ENCODE measurements at regions not wholly inside any gene's neighbourhood (a gene's known extent, or its start where the extent isn't known, plus 50 kb on each side); places are given as distances from the start of the nearest gene placed in this dataset.
"Not testable (repeated sequence)": the region's sequence is repeated elsewhere in the genome, so short reads cannot be mapped to it uniquely, and the experiment has no call there.

DNA sequence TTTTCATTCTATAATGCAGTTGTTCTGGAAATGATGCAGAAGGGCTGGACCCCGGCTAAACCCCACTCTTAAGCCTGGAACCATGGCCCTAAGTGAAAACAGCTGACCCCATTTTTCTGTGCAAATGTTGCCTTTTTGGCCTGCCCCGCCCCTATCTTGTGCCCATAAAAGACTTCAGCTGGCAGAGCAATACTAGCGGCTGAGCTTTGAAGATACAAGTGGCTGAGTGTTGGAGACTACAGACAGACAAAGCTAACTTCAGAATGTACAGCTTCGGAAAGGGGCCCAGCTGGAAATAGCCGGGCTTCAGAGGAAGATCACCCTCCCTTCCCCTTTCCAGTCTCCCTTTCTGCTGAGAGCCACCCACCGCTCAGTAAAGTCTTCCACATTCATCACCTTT, 258.6 kb upstream of the SPTLC3 start:
- H3K27ac ChIP-seq: no peak overlapping the region
- no peak overlapping the region for H3K9ac ChIP-seq (ENCODE audit: low read depth in 2 of 2, low read length in 2 of 2)
- H3K27me3 ChIP-seq: no peaks in the 10 kb centered on the region
- H3K36me3 ChIP-seq: no peaks in the 10 kb centered on the region
- TF ChIP-seq, protein P1, sequence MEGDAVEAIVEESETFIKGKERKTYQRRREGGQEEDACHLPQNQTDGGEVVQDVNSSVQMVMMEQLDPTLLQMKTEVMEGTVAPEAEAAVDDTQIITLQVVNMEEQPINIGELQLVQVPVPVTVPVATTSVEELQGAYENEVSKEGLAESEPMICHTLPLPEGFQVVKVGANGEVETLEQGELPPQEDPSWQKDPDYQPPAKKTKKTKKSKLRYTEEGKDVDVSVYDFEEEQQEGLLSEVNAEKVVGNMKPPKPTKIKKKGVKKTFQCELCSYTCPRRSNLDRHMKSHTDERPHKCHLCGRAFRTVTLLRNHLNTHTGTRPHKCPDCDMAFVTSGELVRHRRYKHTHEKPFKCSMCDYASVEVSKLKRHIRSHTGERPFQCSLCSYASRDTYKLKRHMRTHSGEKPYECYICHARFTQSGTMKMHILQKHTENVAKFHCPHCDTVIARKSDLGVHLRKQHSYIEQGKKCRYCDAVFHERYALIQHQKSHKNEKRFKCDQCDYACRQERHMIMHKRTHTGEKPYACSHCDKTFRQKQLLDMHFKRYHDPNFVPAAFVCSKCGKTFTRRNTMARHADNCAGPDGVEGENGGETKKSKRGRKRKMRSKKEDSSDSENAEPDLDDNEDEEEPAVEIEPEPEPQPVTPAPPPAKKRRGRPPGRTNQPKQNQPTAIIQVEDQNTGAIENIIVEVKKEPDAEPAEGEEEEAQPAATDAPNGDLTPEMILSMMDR (IDR thresholded peaks at IDR 0.05): no peak
- no peaks in the 10 kb centered on the region for H3K9me3 ChIP-seq
- no peak for DNase-seq
- no peaks in the 10 kb centered on the region for H3K4me1 ChIP-seq
- intact Hi-C loops (cut with DNase I): no loop called here
- H3K4me3 ChIP-seq: no peak overlapping the region

DNA sequence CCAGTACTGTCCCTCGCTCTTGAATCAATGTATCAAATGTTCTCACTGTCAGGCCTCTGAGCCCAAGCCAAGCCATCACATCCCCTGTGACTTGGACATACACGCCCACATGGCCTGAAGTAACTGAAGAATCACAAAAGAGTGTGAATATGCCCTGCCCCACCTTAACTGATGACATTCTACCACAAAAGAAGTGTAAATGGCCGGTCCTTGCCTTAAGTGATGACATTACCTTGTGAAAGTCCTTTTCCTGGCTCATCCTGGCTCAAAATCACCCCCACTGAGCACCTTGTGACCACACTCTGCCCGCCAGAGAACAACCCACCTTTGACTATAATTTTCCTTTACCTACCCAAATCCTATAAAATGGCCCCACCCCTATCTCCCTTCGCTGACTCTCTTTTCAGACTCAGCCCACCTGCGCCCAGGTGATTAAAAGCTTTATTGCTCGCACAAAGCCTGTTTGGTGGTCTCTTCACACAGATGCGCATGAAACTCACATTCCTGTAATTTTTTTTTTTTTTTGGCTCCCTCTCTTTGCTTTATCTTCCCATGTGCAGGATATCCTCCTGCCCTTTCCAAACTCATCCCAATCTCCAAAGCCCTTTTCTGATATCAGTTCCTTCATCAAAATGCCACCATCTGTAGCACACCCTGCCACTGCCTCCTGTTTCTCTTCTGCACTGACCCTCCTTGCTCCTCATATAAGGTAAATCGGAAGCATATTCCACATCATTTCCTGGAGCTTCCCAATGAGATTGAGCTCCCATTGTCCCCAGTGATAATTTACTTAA, 255.7 kb upstream of the SPTLC3 start:
- H3K27me3 ChIP-seq; H3K36me3 ChIP-seq; H3K27ac ChIP-seq; H3K4me1 ChIP-seq; H3K9me3 ChIP-seq; H3K9ac ChIP-seq (ENCODE audit: low read depth in 2 of 2, low read length in 2 of 2); DNase-seq; intact Hi-C loops (cut with DNase I); H3K4me3 ChIP-seq: not testable (repeated sequence)

DNA sequence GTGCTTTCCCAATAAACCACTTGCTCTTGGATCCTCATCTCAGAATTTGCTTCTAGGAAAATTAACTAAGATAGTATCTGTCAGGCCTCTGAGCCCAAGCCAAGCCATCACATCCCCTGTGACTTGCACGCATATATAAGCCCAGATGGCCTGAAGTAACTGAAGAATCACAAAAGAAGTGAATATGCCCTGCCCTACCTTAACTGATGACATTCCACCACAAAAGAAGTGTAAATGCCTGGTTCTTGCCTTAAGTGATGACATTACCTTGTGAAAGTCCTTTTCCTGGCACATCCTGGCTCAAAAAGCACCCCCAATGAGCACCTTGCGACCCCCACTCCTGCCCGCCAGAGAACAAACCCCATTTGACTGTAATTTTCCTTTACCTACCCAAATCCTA, 255.0 kb upstream of the SPTLC3 start:
- H3K9me3 ChIP-seq; H3K27ac ChIP-seq; DNase-seq; H3K4me1 ChIP-seq; intact Hi-C loops (cut with DNase I); H3K27me3 ChIP-seq; H3K9ac ChIP-seq (ENCODE audit: low read depth in 2 of 2, low read length in 2 of 2); H3K4me3 ChIP-seq; H3K36me3 ChIP-seq: not testable (repeated sequence)

DNA sequence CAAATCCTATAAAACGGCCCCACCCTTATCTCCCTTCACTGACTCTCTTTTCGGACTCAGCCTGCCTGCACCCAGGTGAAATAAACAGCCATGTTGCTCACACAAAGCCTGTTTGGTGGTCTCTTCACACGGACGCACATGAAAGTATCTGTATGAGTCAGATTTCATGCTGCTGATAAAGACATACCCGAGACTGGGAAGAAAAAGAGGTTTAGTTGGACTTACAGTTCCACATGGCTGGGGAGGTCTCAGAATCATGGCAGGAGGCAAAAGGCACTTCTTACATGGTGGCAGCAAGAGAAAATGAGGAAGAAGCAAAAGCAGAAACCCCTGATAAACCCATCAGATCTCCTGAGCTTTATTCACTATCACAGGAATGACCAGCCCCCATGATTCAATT, 249.3 kb upstream of the SPTLC3 start:
- H3K9me3 ChIP-seq; intact Hi-C loops (cut with DNase I); H3K27ac ChIP-seq; H3K4me1 ChIP-seq; H3K4me3 ChIP-seq; H3K27me3 ChIP-seq; H3K9ac ChIP-seq (ENCODE audit: low read depth in 2 of 2, low read length in 2 of 2); H3K36me3 ChIP-seq; DNase-seq: not testable (repeated sequence)

DNA sequence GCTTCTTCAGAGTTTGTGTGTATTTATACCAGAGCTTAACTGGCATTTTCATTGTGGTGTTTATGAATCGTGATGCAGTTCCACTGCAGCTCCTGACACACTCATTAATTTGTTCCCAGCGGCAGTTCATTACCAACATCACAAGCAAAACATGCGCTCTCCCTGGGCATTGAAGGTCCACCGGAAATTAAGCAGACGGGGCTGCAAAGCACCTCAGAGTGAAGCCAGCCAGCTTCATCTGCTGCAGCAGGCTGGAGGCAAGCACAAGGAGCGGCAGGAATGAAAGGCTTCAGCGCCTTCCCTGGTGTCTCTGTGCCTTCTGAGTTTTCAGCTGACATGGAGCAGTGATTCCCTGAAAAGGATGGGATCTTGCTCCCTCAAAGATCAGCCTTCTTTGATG, 246.0 kb upstream of the SPTLC3 start:
- no peak overlapping the region for H3K4me3 ChIP-seq
- intact Hi-C loops (cut with DNase I): no loop called here
- DNase-seq: no peak
- no peaks in the 10 kb centered on the region for H3K36me3 ChIP-seq
- TF ChIP-seq, protein P1 (IDR thresholded peaks at IDR 0.05): no peak
- no peaks in the 10 kb centered on the region for H3K27me3 ChIP-seq
- H3K4me1 ChIP-seq: no peaks in the 10 kb centered on the region
- no peak overlapping the region for H3K9ac ChIP-seq (ENCODE audit: low read depth in 2 of 2, low read length in 2 of 2)
- H3K27ac ChIP-seq: no peak overlapping the region
- H3K9me3 ChIP-seq: no peaks in the 10 kb centered on the region

DNA sequence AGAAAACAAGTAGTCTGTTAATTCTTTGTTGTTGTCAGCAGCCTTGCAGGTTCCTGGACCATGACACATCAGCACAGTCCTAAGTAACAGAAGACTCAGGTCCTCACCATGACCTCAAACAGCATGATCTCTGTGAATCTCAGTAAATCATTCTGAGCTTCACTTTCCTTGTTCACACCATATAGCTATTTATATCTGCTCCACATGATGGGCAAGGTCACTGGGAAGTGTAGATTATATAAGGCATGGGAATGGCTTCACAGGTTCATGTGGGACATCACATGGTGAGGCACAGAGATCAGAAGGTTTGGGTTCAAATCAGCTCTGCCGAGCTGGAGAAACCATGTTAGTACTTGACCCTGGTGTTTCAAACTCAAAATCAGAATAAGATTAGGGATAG, 245.4 kb upstream of the SPTLC3 start:
- Histone ChIP-seq H3K36me3 (no peaks in the 10 kb centered on the region), H3K9ac (ENCODE audit: low read depth in 2 of 2, low read length in 2 of 2) (no peak overlapping the region), H3K4me1 (no peaks in the 10 kb centered on the region), H3K27me3 (no peaks in the 10 kb centered on the region), H3K4me3 (no peak overlapping the region), H3K27ac (no peak overlapping the region), H3K9me3 (no peaks in the 10 kb centered on the region)
- TF ChIP-seq, protein P1 (IDR thresholded peaks at IDR 0.05): no peak
- DNase-seq: no peak
- intact Hi-C loops (cut with DNase I): no loop called here

DNA sequence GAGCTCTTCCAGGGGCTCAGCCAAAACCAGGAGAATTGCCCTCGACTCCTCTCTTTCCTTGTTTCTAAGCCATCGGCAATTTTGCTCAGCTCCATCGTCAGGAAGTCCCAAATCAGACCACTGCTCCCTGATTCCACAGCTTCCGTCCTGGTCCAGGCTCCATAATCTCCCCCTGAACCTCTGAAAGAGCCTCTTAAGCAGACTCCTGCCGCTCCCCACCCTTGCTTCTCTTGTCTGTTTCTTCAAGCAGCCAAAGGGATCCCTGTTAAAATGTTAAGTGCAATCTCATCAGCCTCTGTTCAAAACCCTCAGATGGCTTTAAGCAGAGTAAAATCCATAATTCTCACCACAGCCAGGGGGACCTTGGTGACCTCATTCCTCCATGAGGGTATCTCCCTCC, 244.7 kb upstream of the SPTLC3 start:
- H3K27ac ChIP-seq: no peak overlapping the region
- H3K36me3 ChIP-seq: no peaks in the 10 kb centered on the region
- no peak overlapping the region for H3K4me3 ChIP-seq
- no peaks in the 10 kb centered on the region for H3K4me1 ChIP-seq
- DNase-seq: no peak
- intact Hi-C loops (cut with DNase I): no loop called here
- TF ChIP-seq, protein P1 (IDR thresholded peaks at IDR 0.05): no peak
- no peaks in the 10 kb centered on the region for H3K9me3 ChIP-seq
- no peak overlapping the region for H3K9ac ChIP-seq (ENCODE audit: low read depth in 2 of 2, low read length in 2 of 2)
- H3K27me3 ChIP-seq: no peaks in the 10 kb centered on the region
